ENCODE measurements at regions not wholly inside any gene's neighbourhood (a gene's known extent, or its start where the extent isn't known, plus 50 kb on each side); places are given as distances from the start of the nearest gene placed in this dataset.

DNA sequence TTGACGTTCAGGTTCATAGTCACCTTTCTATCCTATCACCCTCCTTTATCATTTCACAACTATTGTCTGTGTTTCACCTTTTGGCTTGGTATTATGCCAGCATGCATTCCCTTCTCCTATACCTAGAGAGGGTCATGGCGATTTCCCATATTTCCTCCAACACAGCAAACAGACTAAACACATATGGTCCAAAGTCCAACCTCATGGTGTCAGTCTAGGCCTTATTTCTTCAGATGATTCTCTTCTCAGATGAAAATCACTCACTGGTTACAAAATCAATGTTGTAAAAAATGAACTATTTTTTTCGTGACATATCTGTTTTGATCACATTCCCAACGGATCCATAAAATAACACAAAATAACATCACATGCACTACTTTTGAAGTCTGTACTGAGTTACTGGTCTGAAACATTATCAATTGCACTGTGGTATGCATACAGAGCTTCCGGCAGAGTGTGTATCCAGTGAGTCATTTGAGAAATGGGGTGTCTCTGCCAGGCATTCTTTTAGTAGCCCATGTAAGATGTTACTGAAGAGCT, 204.8 kb upstream of the GALNT5 start:
- Histone ChIP-seq H4K20me1 (ENCODE audit: low read depth, low read length) (no peaks in the 10 kb centered on the region), H3K4me2 (ENCODE audit: low read depth, low read length, poor library complexity, severe bottlenecking) (no peak overlapping the region), H3K9me2 (replicated peaks; ENCODE audit: insufficient read depth, low read length) (no peaks in the 10 kb centered on the region), H3K9me3 (ENCODE audit: insufficient read depth, low read length) (no peaks in the 10 kb centered on the region), H3K36me3 (ENCODE audit: low read length) (no peaks in the 10 kb centered on the region), H3K79me2 (ENCODE audit: insufficient read depth, low read length) (no peaks in the 10 kb centered on the region), H3K27ac (ENCODE audit: low read depth, low read length) (no peak overlapping the region), H3K4me3 (ENCODE audit: insufficient read depth, low read length, poor library complexity, severe bottlenecking) (no peak overlapping the region), H3F3A (ENCODE audit: insufficient read depth) (no peaks in the 10 kb centered on the region), H2AFZ (ENCODE audit: low read depth, low read length, severe bottlenecking) (no peak overlapping the region), H3K27me3 (ENCODE audit: low read length) (no peaks in the 10 kb centered on the region), H3K9ac (ENCODE audit: low read length) (no peak overlapping the region)
- TF ChIP-seq, protein P1, sequence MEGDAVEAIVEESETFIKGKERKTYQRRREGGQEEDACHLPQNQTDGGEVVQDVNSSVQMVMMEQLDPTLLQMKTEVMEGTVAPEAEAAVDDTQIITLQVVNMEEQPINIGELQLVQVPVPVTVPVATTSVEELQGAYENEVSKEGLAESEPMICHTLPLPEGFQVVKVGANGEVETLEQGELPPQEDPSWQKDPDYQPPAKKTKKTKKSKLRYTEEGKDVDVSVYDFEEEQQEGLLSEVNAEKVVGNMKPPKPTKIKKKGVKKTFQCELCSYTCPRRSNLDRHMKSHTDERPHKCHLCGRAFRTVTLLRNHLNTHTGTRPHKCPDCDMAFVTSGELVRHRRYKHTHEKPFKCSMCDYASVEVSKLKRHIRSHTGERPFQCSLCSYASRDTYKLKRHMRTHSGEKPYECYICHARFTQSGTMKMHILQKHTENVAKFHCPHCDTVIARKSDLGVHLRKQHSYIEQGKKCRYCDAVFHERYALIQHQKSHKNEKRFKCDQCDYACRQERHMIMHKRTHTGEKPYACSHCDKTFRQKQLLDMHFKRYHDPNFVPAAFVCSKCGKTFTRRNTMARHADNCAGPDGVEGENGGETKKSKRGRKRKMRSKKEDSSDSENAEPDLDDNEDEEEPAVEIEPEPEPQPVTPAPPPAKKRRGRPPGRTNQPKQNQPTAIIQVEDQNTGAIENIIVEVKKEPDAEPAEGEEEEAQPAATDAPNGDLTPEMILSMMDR (IDR thresholded peaks at IDR 0.05; ENCODE audit: insufficient read depth, low read length, poor library complexity, severe bottlenecking), result no peak
- TF ChIP-seq EZH2phosphoT487 (conservative IDR thresholded peaks at IDR 0.05; ENCODE audit: low read length), result no peak

DNA sequence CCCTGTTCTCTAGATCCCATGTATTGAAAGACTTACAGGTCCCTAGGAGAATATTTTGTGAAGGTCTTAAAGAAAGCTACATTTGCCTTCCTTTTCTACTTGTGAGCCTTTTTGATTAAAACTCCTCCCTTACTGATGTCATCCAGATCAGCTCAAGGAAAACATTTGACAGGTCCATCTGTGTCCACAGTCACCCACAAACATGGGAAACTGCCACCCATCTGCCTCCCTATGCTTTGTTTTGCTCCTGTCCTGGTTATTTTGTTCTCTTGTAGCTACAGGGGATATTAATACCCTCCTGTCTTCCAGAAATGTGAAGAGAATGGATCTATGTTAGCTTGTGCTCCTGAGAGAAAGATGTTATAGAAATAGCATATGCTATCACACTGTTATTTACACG, 203.6 kb upstream of the GALNT5 start:
- no peak for TF ChIP-seq EZH2phosphoT487 (conservative IDR thresholded peaks at IDR 0.05; ENCODE audit: low read length)
- TF ChIP-seq, protein P1 (IDR thresholded peaks at IDR 0.05; ENCODE audit: insufficient read depth, low read length, poor library complexity, severe bottlenecking), result no peak
- H3K4me3 ChIP-seq (ENCODE audit: insufficient read depth, low read length, poor library complexity, severe bottlenecking), result no peak overlapping the region
- no peak overlapping the region for H3K4me2 ChIP-seq (ENCODE audit: low read depth, low read length, poor library complexity, severe bottlenecking)
- no peaks in the 10 kb centered on the region for H4K20me1 ChIP-seq (ENCODE audit: low read depth, low read length)
- no peak overlapping the region for H3K9ac ChIP-seq (ENCODE audit: low read length)
- H3K27ac ChIP-seq (ENCODE audit: low read depth, low read length), result no peak overlapping the region
- H3K9me3 ChIP-seq (ENCODE audit: insufficient read depth, low read length), result no peaks in the 10 kb centered on the region
- H3K27me3 ChIP-seq (ENCODE audit: low read length), result no peaks in the 10 kb centered on the region
- no peaks in the 10 kb centered on the region for H3K79me2 ChIP-seq (ENCODE audit: insufficient read depth, low read length)
- no peaks in the 10 kb centered on the region for H3F3A ChIP-seq (ENCODE audit: insufficient read depth)
- no peak overlapping the region for H2AFZ ChIP-seq (ENCODE audit: low read depth, low read length, severe bottlenecking)
- H3K9me2 ChIP-seq (replicated peaks; ENCODE audit: insufficient read depth, low read length), result no peaks in the 10 kb centered on the region
- H3K36me3 ChIP-seq (ENCODE audit: low read length), result no peaks in the 10 kb centered on the region

DNA sequence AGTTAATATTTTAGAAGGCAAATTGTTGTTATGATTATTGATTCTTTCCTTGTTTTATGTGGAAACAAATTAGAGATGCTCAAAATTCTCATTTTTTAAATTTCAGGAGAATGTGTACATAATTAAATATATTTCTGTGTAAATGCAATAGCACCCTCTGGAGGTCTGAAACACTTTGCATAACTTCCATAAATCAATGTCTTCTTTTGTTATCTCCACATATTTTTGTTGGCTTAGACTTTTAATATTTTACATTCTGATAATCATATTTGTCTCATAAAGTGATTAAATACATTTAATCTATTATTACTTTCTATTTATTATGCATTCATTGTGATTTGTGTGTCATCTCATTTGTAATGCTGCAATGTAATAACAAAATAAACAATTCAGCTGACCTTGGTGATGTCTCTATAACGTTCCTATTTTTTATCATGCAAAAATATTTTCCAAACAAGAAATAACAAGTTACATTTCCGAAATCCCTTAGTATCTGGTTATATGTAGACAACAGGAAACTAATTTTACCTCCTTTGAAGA, 201.8 kb upstream of the GALNT5 start:
- Histone ChIP-seq H3K4me3 (ENCODE audit: insufficient read depth, low read length, poor library complexity, severe bottlenecking) (no peak overlapping the region), H3F3A (ENCODE audit: insufficient read depth) (no peaks in the 10 kb centered on the region), H3K36me3 (ENCODE audit: low read length) (no peaks in the 10 kb centered on the region), H3K9me2 (replicated peaks; ENCODE audit: insufficient read depth, low read length) (no peaks in the 10 kb centered on the region), H3K79me2 (ENCODE audit: insufficient read depth, low read length) (no peaks in the 10 kb centered on the region), H3K9ac (ENCODE audit: low read length) (no peak overlapping the region), H4K20me1 (ENCODE audit: low read depth, low read length) (no peaks in the 10 kb centered on the region), H3K27me3 (ENCODE audit: low read length) (no peaks in the 10 kb centered on the region), H3K9me3 (ENCODE audit: insufficient read depth, low read length) (no peaks in the 10 kb centered on the region), H3K27ac (ENCODE audit: low read depth, low read length) (no peak overlapping the region), H3K4me2 (ENCODE audit: low read depth, low read length, poor library complexity, severe bottlenecking) (no peak overlapping the region), H2AFZ (ENCODE audit: low read depth, low read length, severe bottlenecking) (no peak overlapping the region)
- no peak for TF ChIP-seq EZH2phosphoT487 (conservative IDR thresholded peaks at IDR 0.05; ENCODE audit: low read length)
- TF ChIP-seq, protein P1 (IDR thresholded peaks at IDR 0.05; ENCODE audit: insufficient read depth, low read length, poor library complexity, severe bottlenecking), result peak; percentile 23

All from SU-DHL-6 (cell line).